Right cardiac atrium (tissue), 5 donors: ENCODE measurements at regions not wholly inside any gene's neighbourhood (a gene's known extent, or its start where the extent isn't known, plus 50 kb on each side); places are given as distances from the start of the nearest gene placed in this dataset.
"Not testable (repeated sequence)": the region's sequence is repeated elsewhere in the genome, so short reads cannot be mapped to it uniquely, and the experiment has no call there.

Experiments used
- ATAC-seq, 2 donors: fragments of 200-7000 bp; cut with Tn5 transposase; one replicate each; pipeline versions ENCODE4 v1.8.0 to v1.9.1; 2020; ENCODE audit warnings: moderate library complexity in 2 of 2, mild to moderate bottlenecking in 1 of 2
- DNase-seq, 3 donors: peaks; one replicate each; pipeline ENCODE4 v3.0.0-alpha.2; 2020
- H3K27ac ChIP-seq: one replicate; pipeline ENCODE4 v1.5.1; 2013; ENCODE audit warnings: mild to moderate bottlenecking, low read length, control low read depth, moderate library complexity
- H3K27me3 ChIP-seq: one replicate; pipeline ENCODE4 v1.6.1; 2013; ENCODE audit not compliant: control insufficient read depth, insufficient read depth
- H3K4me1 ChIP-seq: one replicate; pipeline ENCODE4 v1.6.1; 2013; ENCODE audit warnings: low read length; ENCODE audit not compliant: control insufficient read depth, insufficient read depth
- H3K4me3 ChIP-seq: one replicate; pipeline ENCODE4 v1.5.1; 2013; ENCODE audit warnings: low read length, control low read depth
- H3K9me3 ChIP-seq: one replicate; pipeline ENCODE4 v1.6.1; 2013; ENCODE audit warnings: low read length; ENCODE audit not compliant: control insufficient read depth
- WGBS: extraction: QIAGEN DNeasy Blood & Tissue Kit; methylation state at CpG from one replicate; pipeline ENCODE4 v1.1.7; 2013; 5-methylcytosine and 5-hydroxymethylcytosine counted together
- intact Hi-C, 4 donors: fragments of 100-400 bp; cut with DNase I; formaldehyde crosslinking; loops; one replicate each; pipeline versions ENCODE4 v1.11.0 to v1.14.0; 2022 to 2023
- donor health status: healthy with polysubstance abuse.
- donor health status: DM: no; HTN: yes; CAD: no.
- donor health status: DM: no; HTN: no; CAD: no.
- donor health status: DM: no; HTN: yes; CAD: no; lungs with severe emphysema.
- donor health status: DM: yes; HTN: yes; CAD: no.

DNA sequence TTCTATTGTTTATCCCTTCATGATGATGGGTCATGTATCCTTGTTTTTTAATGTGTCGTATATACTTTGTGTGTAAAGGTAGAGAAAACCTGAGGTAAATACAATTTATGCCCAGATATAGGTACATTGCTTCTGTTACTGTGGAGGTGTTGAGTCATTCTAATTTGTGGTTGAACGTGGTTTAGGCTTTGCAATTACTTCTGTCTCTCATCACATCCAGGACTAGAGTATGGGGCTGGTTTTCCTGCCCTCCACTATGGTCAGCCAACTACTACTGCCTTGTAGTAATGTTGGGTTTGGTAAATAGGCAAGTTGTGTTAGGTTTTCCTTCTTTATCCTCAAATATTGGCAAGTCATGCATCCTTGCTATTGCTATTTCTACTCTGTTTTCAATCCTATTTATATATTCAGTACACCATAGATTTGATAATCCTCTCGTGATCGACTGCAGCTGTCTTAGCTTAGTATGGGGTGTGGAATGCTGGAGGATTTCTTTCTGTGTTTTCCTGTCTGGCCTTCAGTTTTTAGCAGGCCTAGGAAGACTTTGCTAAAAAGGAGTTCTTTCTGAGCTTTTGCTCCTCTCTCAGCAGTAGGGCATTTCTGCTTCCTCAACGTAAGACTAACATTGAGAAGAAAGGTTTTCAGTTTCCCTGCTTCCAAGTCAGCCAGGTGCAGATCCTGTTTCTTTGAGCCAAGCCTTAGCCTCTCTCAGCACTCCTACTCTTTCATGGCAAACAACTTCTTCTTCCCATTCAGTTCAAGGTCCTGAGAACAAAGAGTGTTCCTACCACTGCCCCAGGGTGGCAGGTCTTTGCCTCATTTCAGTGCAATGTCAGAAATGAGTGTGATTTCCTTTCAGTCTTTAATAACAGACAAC, 844.4 kb upstream of the CDH18 start:
- H3K4me3 ChIP-seq: no peak overlapping the region
- ATAC-seq: no peak
- DNase-seq: no peak
- intact Hi-C loops: no loop called here
- no peak overlapping the region for H3K27ac ChIP-seq
- H3K4me1 ChIP-seq: no peaks in the 10 kb centered on the region
- H3K27me3 ChIP-seq: no peaks in the 10 kb centered on the region
- no peaks in the 10 kb centered on the region for H3K9me3 ChIP-seq
- 67% methylated on average over 5 of the region's 5 CpGs for WGBS

DNA sequence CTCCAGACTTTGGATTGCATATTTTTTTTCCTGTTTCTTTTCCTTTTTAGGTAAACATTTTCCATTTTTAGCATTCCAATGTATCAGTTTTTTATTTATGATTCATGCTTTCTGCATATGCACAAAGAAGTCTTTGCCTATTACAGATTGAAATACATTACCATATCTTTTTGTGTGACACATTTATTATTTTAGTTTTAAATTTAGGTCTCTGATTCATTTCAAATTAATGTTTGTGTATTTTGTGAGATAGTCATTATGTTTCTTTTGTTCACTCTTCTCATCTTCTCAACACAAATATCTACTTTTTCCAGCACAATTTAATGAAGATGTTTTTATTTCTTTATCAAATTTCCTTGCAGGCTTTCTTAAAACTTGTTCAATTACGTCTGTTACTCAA, 838.0 kb upstream of the CDH18 start:
- DNase-seq, H3K4me3 ChIP-seq, H3K9me3 ChIP-seq, intact Hi-C loops, H3K4me1 ChIP-seq, H3K27me3 ChIP-seq, ATAC-seq, H3K27ac ChIP-seq: not testable (repeated sequence)
- whole genome bisulfite sequencing: 52% methylated on average over 1 of the region's 1 CpG

DNA sequence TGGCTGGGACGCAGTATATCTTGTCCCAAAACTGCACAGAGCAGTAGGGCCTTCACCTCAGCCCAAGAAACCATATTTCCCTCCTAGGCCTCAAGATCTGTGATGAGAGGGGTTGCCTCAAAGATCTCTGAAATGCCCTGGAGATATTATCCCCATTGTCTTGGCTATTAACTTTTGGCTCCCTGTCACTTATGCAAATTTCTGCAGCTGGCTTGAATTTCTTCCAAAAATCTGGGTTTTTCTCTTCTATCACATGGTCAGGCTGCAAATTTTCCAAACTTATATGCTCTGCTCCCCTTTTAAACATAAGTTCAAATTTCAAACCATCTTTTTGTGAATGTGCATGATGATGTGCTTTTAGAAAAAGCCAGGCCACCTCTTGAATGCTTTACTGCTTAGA, 809.2 kb upstream of the CDH18 start:
- 89% methylated on average over 1 of the region's 1 CpG for WGBS
- intact Hi-C loops, H3K27ac ChIP-seq, DNase-seq, H3K4me3 ChIP-seq, ATAC-seq, H3K4me1 ChIP-seq, H3K9me3 ChIP-seq, H3K27me3 ChIP-seq: not testable (repeated sequence)

DNA sequence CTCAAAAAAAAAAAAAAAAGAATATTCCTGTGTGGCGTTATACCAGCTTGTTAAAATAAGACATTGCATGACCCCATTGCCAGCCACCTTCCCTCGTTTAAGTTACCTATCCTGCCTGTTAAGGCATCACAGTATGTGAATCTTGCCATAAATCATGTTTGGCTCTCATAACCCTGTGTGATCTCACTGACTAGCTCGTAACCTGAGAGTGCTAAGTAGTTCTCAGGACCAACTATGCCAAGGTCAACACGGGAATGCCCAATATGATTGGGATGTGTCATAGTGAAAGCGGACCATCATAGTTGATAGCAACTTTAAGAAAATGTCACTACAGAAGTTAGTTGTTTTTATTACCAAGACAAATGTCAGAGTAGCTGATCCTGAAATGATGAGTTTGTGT, 796.8 kb upstream of the CDH18 start:
- H3K9me3 ChIP-seq, H3K4me3 ChIP-seq, H3K4me1 ChIP-seq, H3K27me3 ChIP-seq, DNase-seq, intact Hi-C loops, ATAC-seq, H3K27ac ChIP-seq: not testable (repeated sequence)
- WGBS: 71% methylated on average over 2 of the region's 5 CpGs

DNA sequence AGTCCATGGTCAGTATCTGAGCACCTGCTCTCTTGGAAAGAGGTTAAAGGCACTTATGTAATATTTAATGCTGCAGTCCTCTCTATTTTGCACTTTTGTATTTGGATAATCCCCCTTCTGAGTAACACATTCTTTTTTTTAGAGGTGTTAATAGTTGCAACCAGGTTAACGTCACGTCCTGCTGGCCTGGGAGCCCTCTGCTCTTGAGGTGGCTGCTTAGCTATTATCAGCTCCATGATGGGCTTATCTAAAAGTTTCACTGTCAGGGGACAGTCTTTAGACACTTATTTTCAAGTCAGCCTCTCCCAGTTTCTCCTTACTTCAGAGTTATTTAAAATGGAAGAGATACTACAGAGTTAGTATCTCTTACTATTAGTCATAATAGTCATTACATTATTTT, 795.5 kb upstream of the CDH18 start:
- H3K27me3 ChIP-seq, H3K9me3 ChIP-seq, H3K27ac ChIP-seq, ATAC-seq, DNase-seq, H3K4me3 ChIP-seq, intact Hi-C loops, H3K4me1 ChIP-seq: not testable (repeated sequence)
- WGBS: 30% methylated on average over 2 of the region's 2 CpGs

DNA sequence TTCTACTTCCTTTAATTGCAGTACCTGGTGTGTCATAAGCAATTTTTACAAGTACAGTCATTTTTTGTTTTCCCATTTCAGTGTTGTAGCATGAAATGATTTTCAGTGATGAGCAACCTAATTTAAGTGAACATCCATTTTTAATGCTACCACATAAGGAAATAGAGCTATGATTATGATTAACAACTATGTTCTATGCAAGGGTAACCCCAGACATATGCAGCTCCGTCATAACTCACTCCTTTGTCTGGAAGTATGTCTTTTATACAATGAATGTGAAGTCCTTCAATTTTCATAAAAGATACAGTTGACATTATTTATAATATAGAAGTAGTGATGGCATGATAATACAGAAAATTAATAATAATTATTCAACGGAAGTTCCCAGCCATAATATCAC, 783.3 kb upstream of the CDH18 start:
- H3K27ac ChIP-seq, intact Hi-C loops, H3K4me1 ChIP-seq, H3K4me3 ChIP-seq, H3K9me3 ChIP-seq, ATAC-seq, H3K27me3 ChIP-seq, DNase-seq: not testable (repeated sequence)
- 81% methylated on average over 2 of the region's 2 CpGs for WGBS

- ATAC-seq, H3K9me3 ChIP-seq, DNase-seq, intact Hi-C loops, H3K27ac ChIP-seq, H3K27me3 ChIP-seq, H3K4me1 ChIP-seq, H3K4me3 ChIP-seq: not testable (repeated sequence)
- no CpG with 5 or more reads among the region's 2 CpGs for WGBS
Observed at GRCh38 chr5:20765074-20765473, 777.1 kb upstream of the CDH18 start.

GRCh38 chr5:20759459-20759858, 771.5 kb upstream of the CDH18 start:
- H3K4me1 ChIP-seq, intact Hi-C loops, ATAC-seq, H3K27ac ChIP-seq, DNase-seq, H3K4me3 ChIP-seq, H3K9me3 ChIP-seq, H3K27me3 ChIP-seq: not testable (repeated sequence)

- WGBS: no CpG with 5 or more reads among the region's 2 CpGs
Observed at GRCh38 chr5:20752179-20752578, 764.2 kb upstream of the CDH18 start.

DNA sequence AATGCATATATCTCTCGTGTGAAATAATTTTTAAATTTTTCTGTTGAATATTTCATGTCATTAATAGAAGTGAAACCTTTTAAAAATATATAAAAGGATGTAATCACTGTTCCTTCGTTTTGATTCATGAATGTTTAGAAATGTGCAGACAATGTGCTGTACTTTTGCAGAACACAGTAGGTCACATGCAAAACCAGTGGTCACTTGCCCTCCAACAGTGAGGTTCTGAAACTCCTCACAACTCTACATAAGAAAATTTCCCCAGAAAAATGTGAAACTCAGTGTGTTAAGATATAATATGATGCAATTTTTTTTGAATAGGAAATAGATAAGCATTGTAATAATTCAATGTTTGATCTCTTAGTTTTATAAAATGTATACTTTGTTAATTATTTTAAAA, 747.7 kb upstream of the CDH18 start:
- WGBS: 55% methylated on average over 2 of the region's 2 CpGs
- DNase-seq, H3K27ac ChIP-seq, H3K9me3 ChIP-seq, H3K4me1 ChIP-seq, ATAC-seq, H3K4me3 ChIP-seq, intact Hi-C loops, H3K27me3 ChIP-seq: not testable (repeated sequence)

More at GRCh38 chr5:20752179-20752578, 764.2 kb upstream of the CDH18 start:
- DNase-seq, H3K27me3 ChIP-seq, H3K4me3 ChIP-seq, H3K4me1 ChIP-seq, intact Hi-C loops, H3K27ac ChIP-seq, H3K9me3 ChIP-seq, ATAC-seq: not testable (repeated sequence)

GRCh38 chr5:20732223-20732622, 744.2 kb upstream of the CDH18 start:
- WGBS: 67% methylated on average over 1 of the region's 1 CpG
- H3K4me1 ChIP-seq, H3K27ac ChIP-seq, ATAC-seq, H3K4me3 ChIP-seq, H3K9me3 ChIP-seq, intact Hi-C loops, H3K27me3 ChIP-seq, DNase-seq: not testable (repeated sequence)
